HG03378 (cell line): ENCODE measurements at regions not wholly inside any gene's neighbourhood (a gene's known extent, or its start where the extent isn't known, plus 50 kb on each side); places are given as distances from the start of the nearest gene placed in this dataset.
"Not testable (repeated sequence)": the region's sequence is repeated elsewhere in the genome, so short reads cannot be mapped to it uniquely, and the experiment has no call there.

Experiments used
- ATAC-seq: cut with Tn5 transposase; IDR thresholded peaks from one replicate; pipeline ENCODE4 v1.9.1; 2021; ENCODE audit warnings: mild to moderate bottlenecking, moderate library complexity; ENCODE audit not compliant: unreplicated experiment

GRCh38 chr1:65581119-65581518 is 160.7 kb downstream of the LEPR start:
- no peak for ATAC-seq

- ATAC-seq, result no peak
These were observed 163.9 kb downstream of the LEPR start for GRCh38 chr1:65584399-65584798.

GRCh38 chr1:65590279-65590678 is 169.8 kb downstream of the LEPR start:
- no peak for ATAC-seq

GRCh38 chr1:65593516-65593915 is 173.0 kb downstream of the LEPR start:
- no peak for ATAC-seq

GRCh38 chr1:65595724-65596123 is 175.3 kb downstream of the LEPR start:
- no peak for ATAC-seq

DNA sequence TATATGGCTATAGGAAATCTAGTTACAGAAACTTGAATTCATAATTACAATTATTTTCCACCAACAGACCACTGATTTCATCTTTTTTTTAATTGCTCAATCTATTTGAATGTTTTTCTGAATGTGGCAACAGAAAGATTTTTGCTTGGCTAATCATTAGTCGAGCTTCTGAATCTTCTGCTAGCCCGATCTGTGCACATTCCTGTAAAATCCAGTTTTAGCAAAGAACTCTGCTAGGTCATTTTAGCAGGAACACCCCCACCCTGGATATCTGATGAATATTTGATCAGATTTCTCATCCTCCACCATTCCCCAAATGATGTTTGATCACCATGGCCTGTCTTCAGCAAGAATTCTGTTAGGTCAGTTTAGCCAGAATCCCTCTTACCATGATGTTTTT is 176.3 kb downstream of the LEPR start:
- no peak for ATAC-seq

DNA sequence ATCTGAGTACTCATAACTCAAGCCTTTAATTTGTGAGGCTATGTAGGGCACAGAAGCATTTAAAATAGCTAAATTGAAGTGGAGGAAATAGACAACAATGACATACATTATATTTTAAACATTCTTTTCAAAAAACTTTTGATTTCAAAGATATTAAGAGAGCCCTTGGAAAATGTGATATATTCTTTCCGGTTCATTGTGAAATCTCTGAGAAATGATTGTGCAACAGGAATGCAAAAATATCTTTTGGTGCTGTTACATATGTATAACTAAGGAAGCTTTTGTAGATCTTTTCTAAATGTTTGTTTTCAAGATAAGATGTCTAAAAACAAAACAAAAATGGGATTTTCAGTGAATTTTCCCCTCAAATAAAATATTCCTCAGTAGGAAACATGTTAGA is 185.2 kb downstream of the LEPR start:
- no peak for ATAC-seq

- no peak for ATAC-seq
These were observed 186.0 kb downstream of the LEPR start for GRCh38 chr1:65606426-65606825.

GRCh38 chr1:65613884-65614283 is 178.8 kb upstream of the PDE4B start:
- ATAC-seq, result no peak

- ATAC-seq, result no peak
These were observed 176.8 kb upstream of the PDE4B start for GRCh38 chr1:65615859-65616258.

- ATAC-seq, result not testable (repeated sequence)
These were observed 171.0 kb upstream of the PDE4B start for GRCh38 chr1:65621721-65622120.

DNA sequence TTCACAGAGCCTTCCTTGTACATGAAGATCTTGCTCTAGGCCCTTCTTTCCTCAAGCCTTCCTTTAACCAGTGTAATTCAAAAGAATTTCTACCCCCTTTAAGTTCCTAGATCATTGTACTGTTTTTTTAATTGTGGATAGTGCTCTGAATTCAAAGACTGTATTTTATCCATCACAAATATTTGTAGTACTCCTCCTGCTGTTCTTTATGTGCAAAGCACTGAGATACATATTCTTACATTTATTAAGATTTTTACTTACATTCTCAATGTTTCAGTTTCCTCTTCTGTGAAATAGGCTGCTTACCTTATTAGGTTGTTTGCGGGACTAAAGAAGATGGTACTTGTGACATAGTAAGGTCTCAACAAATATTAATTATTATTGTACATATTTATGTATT is 168.8 kb upstream of the PDE4B start:
- ATAC-seq, result no peak

GRCh38 chr1:65625528-65625927 is 167.2 kb upstream of the PDE4B start:
- ATAC-seq, result no peak

- no peak for ATAC-seq
These were observed 166.7 kb upstream of the PDE4B start for GRCh38 chr1:65626003-65626402.

DNA sequence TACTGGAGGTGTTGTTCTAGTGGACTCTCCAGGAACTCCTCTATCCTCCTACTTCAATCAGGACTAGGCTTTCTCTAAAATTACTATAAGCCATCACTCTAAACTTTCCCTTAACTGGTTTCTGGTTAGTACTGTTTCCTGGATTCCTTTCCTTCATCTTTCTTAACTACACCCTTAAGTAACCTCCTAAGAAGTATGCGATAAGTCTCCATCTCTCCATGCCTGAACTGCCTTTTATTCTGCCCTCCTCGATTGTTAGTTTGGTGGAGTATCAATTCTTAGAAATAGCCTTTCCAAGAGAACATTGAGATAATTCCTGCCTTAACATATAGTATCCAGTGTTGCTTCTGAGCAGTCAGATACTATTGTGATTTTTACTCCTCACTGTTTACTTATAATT is 162.9 kb upstream of the PDE4B start:
- ATAC-seq, result no peak

DNA sequence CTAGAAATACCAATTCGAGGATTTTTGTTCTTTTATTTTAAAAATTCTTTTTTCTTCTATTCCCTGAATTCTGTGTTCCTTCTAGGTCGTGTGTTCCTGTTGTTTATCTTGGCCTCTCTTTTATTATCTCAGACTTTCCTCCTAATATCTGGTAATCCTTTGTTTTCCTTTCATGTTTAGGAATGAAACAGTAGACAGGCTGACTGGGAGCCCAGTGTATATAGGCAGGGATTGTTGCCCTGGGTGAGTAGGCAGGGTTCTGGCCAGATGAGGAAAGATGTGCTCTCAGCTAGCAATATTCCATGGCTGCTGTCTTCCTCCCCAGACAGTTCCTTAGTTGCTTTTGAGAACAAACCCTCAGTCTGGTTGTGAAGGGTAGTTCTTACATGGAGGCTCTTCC is 161.8 kb upstream of the PDE4B start:
- no peak for ATAC-seq

- no peak for ATAC-seq
These were observed 160.5 kb upstream of the PDE4B start for GRCh38 chr1:65632235-65632634.

- no peak for ATAC-seq
These were observed 152.6 kb upstream of the PDE4B start for GRCh38 chr1:65640046-65640445.

GRCh38 chr1:65649185-65649584 is 143.5 kb upstream of the PDE4B start:
- not testable (repeated sequence) for ATAC-seq

DNA sequence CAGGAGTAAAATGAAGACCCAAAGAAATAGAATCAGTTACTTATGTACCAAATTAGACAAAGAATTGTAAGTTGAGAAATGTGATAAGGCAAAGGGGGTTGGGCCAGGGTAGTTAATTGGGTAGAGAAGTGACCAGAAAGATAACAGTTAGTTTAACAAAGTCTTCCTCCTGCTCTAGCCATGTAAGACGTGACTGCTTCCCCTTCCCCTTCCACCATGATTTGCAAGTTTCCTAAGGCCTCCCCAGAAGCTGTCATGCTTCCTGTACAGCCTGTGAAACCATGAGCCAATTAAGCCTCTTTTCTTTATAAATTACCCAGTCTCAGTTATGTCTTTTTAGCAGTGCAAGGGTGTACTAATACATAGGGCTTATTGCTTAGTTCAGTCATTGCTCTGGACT is 142.0 kb upstream of the PDE4B start:
- ATAC-seq, result no peak

DNA sequence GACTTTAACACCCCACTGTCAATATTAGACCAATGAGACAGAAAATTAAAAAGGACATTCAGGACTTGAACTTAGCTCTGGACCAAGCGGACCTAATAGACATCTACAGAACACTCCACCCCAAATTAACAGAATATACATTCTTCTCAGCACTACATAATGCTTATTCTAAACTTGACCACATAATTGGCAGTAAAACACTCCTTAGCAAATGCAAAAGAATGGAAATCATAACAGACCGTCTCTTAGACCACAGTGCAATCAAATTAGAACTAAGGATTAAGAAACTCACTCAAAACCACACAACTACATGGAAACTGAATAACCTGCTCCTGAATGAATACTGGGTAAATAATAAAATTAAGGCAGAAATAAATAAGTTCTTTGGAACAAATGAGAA is 138.2 kb upstream of the PDE4B start:
- ATAC-seq, result not testable (repeated sequence)

GRCh38 chr1:65657609-65658008 is 135.1 kb upstream of the PDE4B start:
- not testable (repeated sequence) for ATAC-seq

DNA sequence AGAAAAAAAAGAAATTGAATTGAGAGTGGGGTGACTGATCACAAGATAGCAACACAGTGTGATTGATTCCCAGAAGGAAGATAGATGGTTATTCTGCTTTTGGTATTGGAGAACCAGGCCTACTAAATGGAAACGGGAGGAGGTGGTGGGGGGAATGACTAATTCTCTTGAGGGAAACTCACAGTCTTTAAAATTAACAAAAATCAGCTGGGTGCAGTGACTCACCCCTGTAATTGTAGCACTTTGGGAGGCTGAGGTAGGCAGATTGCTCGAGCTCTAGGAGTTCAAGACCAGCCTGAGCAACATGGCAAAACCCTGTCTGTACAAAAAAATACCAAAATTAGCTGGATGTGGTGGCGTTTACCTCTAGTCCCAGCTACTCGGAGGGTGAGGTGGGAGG is 134.6 kb upstream of the PDE4B start:
- ATAC-seq, result no peak

DNA sequence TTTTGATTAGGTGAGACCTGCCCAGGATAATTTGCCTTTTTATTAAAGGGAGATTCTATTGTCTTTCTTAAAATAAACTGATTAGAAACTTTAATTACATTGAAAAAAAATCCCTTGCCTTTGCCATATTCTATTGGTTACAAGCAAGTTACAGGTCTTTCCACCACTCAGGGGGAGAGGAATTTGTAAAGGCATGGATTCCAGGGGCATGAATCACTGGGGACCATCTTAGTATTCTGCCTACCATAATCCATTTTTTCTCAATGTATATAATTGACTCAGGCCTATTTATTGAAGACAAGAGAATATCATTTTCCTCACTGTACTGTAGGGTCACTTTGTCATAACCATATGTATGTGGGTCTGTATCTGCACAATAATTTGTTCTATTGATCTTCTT is 124.3 kb upstream of the PDE4B start:
- no peak for ATAC-seq
